ENCODE measurements at regions not wholly inside any gene's neighbourhood (a gene's known extent, or its start where the extent isn't known, plus 50 kb on each side); places are given as distances from the start of the nearest gene placed in this dataset.

GRCh38 chr2:128724547-128724946 lies 405.9 kb upstream of the HS6ST1 start:
- no peaks in the 10 kb centered on the region for H3K27me3 ChIP-seq (ENCODE audit: control insufficient read depth in 2 of 2, insufficient read depth in 1 of 2, low read length in 1 of 2)
- no peaks in the 10 kb centered on the region for H3K36me3 ChIP-seq (ENCODE audit: control insufficient read depth in 2 of 2, insufficient read depth in 2 of 2, low read length in 1 of 2)
- WGBS = 97% methylated on average over 7 of the region's 7 CpGs
- H3K4me3 ChIP-seq (ENCODE audit: low read length in 2 of 2) = no peak overlapping the region
- H3K27ac ChIP-seq (ENCODE audit: low read depth in 1 of 2, low read length in 1 of 2) = no peak overlapping the region
- H3K4me1 ChIP-seq (ENCODE audit: control insufficient read depth in 2 of 2, insufficient read depth in 2 of 2, low read length in 2 of 2) = peaks cover 35 to 57% of the 10 kb centered on the region in 2 donors
- peaks cover 0 to 2% of the 10 kb centered on the region in 2 donors for H3K9me3 ChIP-seq (ENCODE audit: control insufficient read depth in 2 of 2, insufficient read depth in 1 of 2, low read length in 1 of 2)
- no peak for DNase-seq (ENCODE audit: low read depth in 6 of 9, low spot score in 9 of 9)

GRCh38 chr2:128724972-128725371 lies 406.3 kb upstream of the HS6ST1 start:
- no peaks in the 10 kb centered on the region for H3K27me3 ChIP-seq (ENCODE audit: control insufficient read depth in 2 of 2, insufficient read depth in 1 of 2, low read length in 1 of 2)
- no peak for DNase-seq (ENCODE audit: low read depth in 6 of 9, low spot score in 9 of 9)
- WGBS = 79% methylated on average over 7 of the region's 7 CpGs
- H3K36me3 ChIP-seq (ENCODE audit: control insufficient read depth in 2 of 2, insufficient read depth in 2 of 2, low read length in 1 of 2) = no peaks in the 10 kb centered on the region
- H3K27ac ChIP-seq (ENCODE audit: low read depth in 1 of 2, low read length in 1 of 2) = no peak overlapping the region
- H3K4me3 ChIP-seq (ENCODE audit: low read length in 2 of 2) = no peak overlapping the region
- peaks cover 0 to 2% of the 10 kb centered on the region in 2 donors for H3K9me3 ChIP-seq (ENCODE audit: control insufficient read depth in 2 of 2, insufficient read depth in 1 of 2, low read length in 1 of 2)
- H3K4me1 ChIP-seq (ENCODE audit: control insufficient read depth in 2 of 2, insufficient read depth in 2 of 2, low read length in 2 of 2) = peaks cover 35 to 57% of the 10 kb centered on the region in 2 donors

GRCh38 chr2:128726236-128726635 lies 407.6 kb upstream of the HS6ST1 start:
- Histone ChIP-seq H3K27me3 (ENCODE audit: control insufficient read depth in 2 of 2, insufficient read depth in 1 of 2, low read length in 1 of 2) (no peaks in the 10 kb centered on the region), H3K4me3 (ENCODE audit: low read length in 2 of 2) (no peak overlapping the region), H3K9me3 (ENCODE audit: control insufficient read depth in 2 of 2, insufficient read depth in 1 of 2, low read length in 1 of 2) (no peaks in the 10 kb centered on the region), H3K36me3 (ENCODE audit: control insufficient read depth in 2 of 2, insufficient read depth in 2 of 2, low read length in 1 of 2) (no peaks in the 10 kb centered on the region), H3K4me1 (ENCODE audit: control insufficient read depth in 2 of 2, insufficient read depth in 2 of 2, low read length in 2 of 2) (peaks cover 35 to 60% of the 10 kb centered on the region in 2 donors), H3K27ac (ENCODE audit: low read depth in 1 of 2, low read length in 1 of 2) (peak overlapping the region in 1 of 2 donors; percentile 22)
- DNase-seq (ENCODE audit: low read depth in 6 of 9, low spot score in 9 of 9) = peak in 1 of 9 donors; percentile 47
- WGBS = 30% methylated on average over 2 of the region's 2 CpGs

GRCh38 chr2:128726911-128727310 lies 408.2 kb upstream of the HS6ST1 start:
- Histone ChIP-seq H3K36me3 (ENCODE audit: control insufficient read depth in 2 of 2, insufficient read depth in 2 of 2, low read length in 1 of 2) (no peaks in the 10 kb centered on the region), H3K9me3 (ENCODE audit: control insufficient read depth in 2 of 2, insufficient read depth in 1 of 2, low read length in 1 of 2) (no peaks in the 10 kb centered on the region), H3K27ac (ENCODE audit: low read depth in 1 of 2, low read length in 1 of 2) (no peak overlapping the region), H3K27me3 (ENCODE audit: control insufficient read depth in 2 of 2, insufficient read depth in 1 of 2, low read length in 1 of 2) (no peaks in the 10 kb centered on the region), H3K4me3 (ENCODE audit: low read length in 2 of 2) (no peak overlapping the region), H3K4me1 (ENCODE audit: control insufficient read depth in 2 of 2, insufficient read depth in 2 of 2, low read length in 2 of 2) (peaks cover 35 to 63% of the 10 kb centered on the region in 2 donors)
- DNase-seq (ENCODE audit: low read depth in 6 of 9, low spot score in 9 of 9) = no peak
- 93% methylated on average over 4 of the region's 4 CpGs for WGBS

GRCh38 chr2:128727404-128727803 lies 408.7 kb upstream of the HS6ST1 start:
- Histone ChIP-seq H3K27ac (ENCODE audit: low read depth in 1 of 2, low read length in 1 of 2) (peak overlapping the region in 1 of 2 donors; percentile 61), H3K36me3 (ENCODE audit: control insufficient read depth in 2 of 2, insufficient read depth in 2 of 2, low read length in 1 of 2) (no peaks in the 10 kb centered on the region), H3K4me1 (ENCODE audit: control insufficient read depth in 2 of 2, insufficient read depth in 2 of 2, low read length in 2 of 2) (peaks cover 30 to 63% of the 10 kb centered on the region in 2 donors), H3K4me3 (ENCODE audit: low read length in 2 of 2) (no peak overlapping the region), H3K9me3 (ENCODE audit: control insufficient read depth in 2 of 2, insufficient read depth in 1 of 2, low read length in 1 of 2) (no peaks in the 10 kb centered on the region), H3K27me3 (ENCODE audit: control insufficient read depth in 2 of 2, insufficient read depth in 1 of 2, low read length in 1 of 2) (no peaks in the 10 kb centered on the region)
- peak in 1 of 9 donors; percentile 49 for DNase-seq (ENCODE audit: low read depth in 6 of 9, low spot score in 9 of 9)
- WGBS = 75% methylated on average over 2 of the region's 2 CpGs

- DNase-seq (ENCODE audit: low read depth in 6 of 9, low spot score in 9 of 9) = peak in 1 of 9 donors; percentile 42
Measured at GRCh38 chr2:128727914-128728313, 409.2 kb upstream of the HS6ST1 start.

GRCh38 chr2:128729051-128729450 lies 410.4 kb upstream of the HS6ST1 start:
- no peaks in the 10 kb centered on the region for H3K27me3 ChIP-seq (ENCODE audit: control insufficient read depth in 2 of 2, insufficient read depth in 1 of 2, low read length in 1 of 2)
- DNase-seq (ENCODE audit: low read depth in 6 of 9, low spot score in 9 of 9) = no peak
- H3K4me1 ChIP-seq (ENCODE audit: control insufficient read depth in 2 of 2, insufficient read depth in 2 of 2, low read length in 2 of 2) = peaks cover 41 to 74% of the 10 kb centered on the region in 2 donors
- no peak overlapping the region for H3K27ac ChIP-seq (ENCODE audit: low read depth in 1 of 2, low read length in 1 of 2)
- H3K9me3 ChIP-seq (ENCODE audit: control insufficient read depth in 2 of 2, insufficient read depth in 1 of 2, low read length in 1 of 2) = no peaks in the 10 kb centered on the region
- 99% methylated on average over 2 of the region's 2 CpGs for WGBS
- H3K36me3 ChIP-seq (ENCODE audit: control insufficient read depth in 2 of 2, insufficient read depth in 2 of 2, low read length in 1 of 2) = no peaks in the 10 kb centered on the region
- H3K4me3 ChIP-seq (ENCODE audit: low read length in 2 of 2) = no peak overlapping the region

More at GRCh38 chr2:128727914-128728313, 409.2 kb upstream of the HS6ST1 start:
- Histone ChIP-seq H3K4me1 (ENCODE audit: control insufficient read depth in 2 of 2, insufficient read depth in 2 of 2, low read length in 2 of 2) (peaks cover 30 to 63% of the 10 kb centered on the region in 2 donors), H3K4me3 (ENCODE audit: low read length in 2 of 2) (no peak overlapping the region), H3K27me3 (ENCODE audit: control insufficient read depth in 2 of 2, insufficient read depth in 1 of 2, low read length in 1 of 2) (no peaks in the 10 kb centered on the region), H3K27ac (ENCODE audit: low read depth in 1 of 2, low read length in 1 of 2) (peak overlapping the region; percentile 36 to 61), H3K9me3 (ENCODE audit: control insufficient read depth in 2 of 2, insufficient read depth in 1 of 2, low read length in 1 of 2) (no peaks in the 10 kb centered on the region), H3K36me3 (ENCODE audit: control insufficient read depth in 2 of 2, insufficient read depth in 2 of 2, low read length in 1 of 2) (no peaks in the 10 kb centered on the region)
- WGBS = 54% methylated on average over 2 of the region's 2 CpGs

GRCh38 chr2:128731994-128732650 lies 413.5 kb upstream of the HS6ST1 start:
- no peak for DNase-seq (ENCODE audit: low read depth in 6 of 9, low spot score in 9 of 9)
- H3K4me3 ChIP-seq (ENCODE audit: low read length in 2 of 2) = no peak overlapping the region
- H3K4me1 ChIP-seq (ENCODE audit: control insufficient read depth in 2 of 2, insufficient read depth in 2 of 2, low read length in 2 of 2) = peaks cover 49 to 76% of the 10 kb centered on the region in 2 donors
- H3K27me3 ChIP-seq (ENCODE audit: control insufficient read depth in 2 of 2, insufficient read depth in 1 of 2, low read length in 1 of 2) = peaks cover 0 to under 1% of the 10 kb centered on the region in 2 donors
- H3K27ac ChIP-seq (ENCODE audit: low read depth in 1 of 2, low read length in 1 of 2) = peak overlapping the region in 1 of 2 donors; percentile 0
- WGBS = 98% methylated on average over 11 of the region's 11 CpGs
- no peaks in the 10 kb centered on the region for H3K36me3 ChIP-seq (ENCODE audit: control insufficient read depth in 2 of 2, insufficient read depth in 2 of 2, low read length in 1 of 2)
- peaks cover 0 to 7% of the 10 kb centered on the region in 2 donors for H3K9me3 ChIP-seq (ENCODE audit: control insufficient read depth in 2 of 2, insufficient read depth in 1 of 2, low read length in 1 of 2)

GRCh38 chr2:128732976-128733431 lies 414.3 kb upstream of the HS6ST1 start:
- Histone ChIP-seq H3K27ac (ENCODE audit: low read depth in 1 of 2, low read length in 1 of 2) (peak overlapping the region in 1 of 2 donors; percentile 0), H3K36me3 (ENCODE audit: control insufficient read depth in 2 of 2, insufficient read depth in 2 of 2, low read length in 1 of 2) (no peaks in the 10 kb centered on the region)
- 62% methylated on average over 4 of the region's 4 CpGs for WGBS

More at GRCh38 chr2:128732976-128733431, 414.3 kb upstream of the HS6ST1 start:
- Histone ChIP-seq H3K9me3 (ENCODE audit: control insufficient read depth in 2 of 2, insufficient read depth in 1 of 2, low read length in 1 of 2) (peaks cover 0 to 11% of the 10 kb centered on the region in 2 donors), H3K4me3 (ENCODE audit: low read length in 2 of 2) (no peak overlapping the region), H3K4me1 (ENCODE audit: control insufficient read depth in 2 of 2, insufficient read depth in 2 of 2, low read length in 2 of 2) (peaks cover 40 to 69% of the 10 kb centered on the region in 2 donors), H3K27me3 (ENCODE audit: control insufficient read depth in 2 of 2, insufficient read depth in 1 of 2, low read length in 1 of 2) (peaks cover 0 to 2% of the 10 kb centered on the region in 2 donors)
- DNase-seq (ENCODE audit: low read depth in 6 of 9, low spot score in 9 of 9) = peak in 1 of 9 donors; percentile 36

All from thymus (tissue), 11 donors.